Esophagus squamous epithelium (tissue), 5 donors: ENCODE measurements at regions not wholly inside any gene's neighbourhood (a gene's known extent, or its start where the extent isn't known, plus 50 kb on each side); places are given as distances from the start of the nearest gene placed in this dataset.
"Not testable (repeated sequence)": the region's sequence is repeated elsewhere in the genome, so short reads cannot be mapped to it uniquely, and the experiment has no call there.

Source experiments
- DNase-seq: peaks from one replicate; lab custom pipeline; 2025; lab: John Stamatoyannopoulos, UW
- H3K27ac ChIP-seq, 4 donors: fragments of 200-600 bp; sonication (generic); one replicate each; pipeline ENCODE4 v1.5.1; 2016 to 2019; ENCODE audit warnings: mild to moderate bottlenecking in 1 of 4
- H3K27me3 ChIP-seq, 4 donors: fragments of 200-600 bp; sonication (generic); 1 replicate in 3 of 4; 2 replicates in 1 of 4; pipeline versions ENCODE4 v1.5.1 to v1.6.0; 2017 to 2021; ENCODE audit warnings: antibody characterized with exemption in 1 of 4
- H3K36me3 ChIP-seq, 3 donors: fragments of 200-600 bp; sonication (generic); one replicate each; pipeline ENCODE4 v1.5.1; 2016 to 2019
- H3K4me1 ChIP-seq, 3 donors: fragments of 200-600 bp; sonication (generic); one replicate each; pipeline ENCODE4 v1.5.1; 2017 to 2019
- H3K4me3 ChIP-seq, 4 donors: fragments of 200-600 bp; sonication (generic); 1 replicate in 3 of 4; 2 replicates in 1 of 4; pipeline ENCODE4 v1.5.1; 2016 to 2019; ENCODE audit warnings: mild to moderate bottlenecking in 2 of 4, moderate library complexity in 1 of 4
- H3K9me3 ChIP-seq, 3 donors: fragments of 200-600 bp; sonication (generic); one replicate each; pipeline ENCODE4 v1.5.1; 2016 to 2019
- CTCF ChIP-seq, 6 experiments: fragments of 450-650 bp in 4 of 6; fragments of 200-600 bp in 2 of 6; sonication (generic) in 2 of 6; IDR thresholded peaks; one replicate each; pipeline ENCODE4 v1.5.1; 2016 to 2019; ENCODE audit warnings: antibody characterized with exemption in 6 of 6, mild to moderate bottlenecking in 4 of 6, moderate library complexity in 4 of 6
- POLR2A ChIP-seq, 4 donors: fragments of 450-650 bp; IDR thresholded peaks; one replicate each; pipeline ENCODE4 v1.6.1; 2017; ENCODE audit warnings: antibody characterized with exemption in 4 of 4, mild to moderate bottlenecking in 4 of 4, moderate library complexity in 3 of 4
- WGBS, 2 donors: methylation state at CpG; one replicate each; pipeline ENCODE4 v1.1.5; 2018; 5-methylcytosine and 5-hydroxymethylcytosine counted together
- intact Hi-C: fragments of 100-400 bp; cut with DNase I; formaldehyde crosslinking; loops from one replicate; pipeline ENCODE4 v1.15.0; 2022
- donor health status: DM: yes; HTN: yes; CAD: no.

GRCh38 chr15:20376872-20377271 lies 164.7 kb downstream of the GOLGA6L6 start:
- WGBS, 2 donors = 47 to 55% methylated on average over 5 of the region's 5 CpGs
- H3K4me1 ChIP-seq = no peaks in the 10 kb centered on the region
- no peaks in the 10 kb centered on the region for H3K9me3 ChIP-seq
- intact Hi-C loops = no loop called here
- H3K27ac ChIP-seq = no peak overlapping the region
- DNase-seq = no peak
- no peak for TF ChIP-seq POLR2A (IDR thresholded peaks at IDR 0.05)
- TF ChIP-seq CTCF (IDR thresholded peaks at IDR 0.05) = no peak
- no peaks in the 10 kb centered on the region for H3K36me3 ChIP-seq
- H3K4me3 ChIP-seq = no peak overlapping the region
- no peaks in the 10 kb centered on the region for H3K27me3 ChIP-seq

- DNase-seq, H3K27ac ChIP-seq, H3K27me3 ChIP-seq, H3K4me1 ChIP-seq, H3K36me3 ChIP-seq, H3K4me3 ChIP-seq, intact Hi-C loops, H3K9me3 ChIP-seq: not testable (repeated sequence)
These were observed 169.2 kb downstream of the GOLGA6L6 start for GRCh38 chr15:20372416-20372815.

- no peaks in the 10 kb centered on the region for H3K36me3 ChIP-seq
- no peaks in the 10 kb centered on the region for H3K27me3 ChIP-seq
- H3K4me1 ChIP-seq = no peaks in the 10 kb centered on the region
- 67 to 68% methylated on average over 3 of the region's 3 CpGs for WGBS, 2 donors
- no peak for DNase-seq
- no peaks in the 10 kb centered on the region for H3K9me3 ChIP-seq
- no peak overlapping the region for H3K4me3 ChIP-seq
- TF ChIP-seq CTCF (IDR thresholded peaks at IDR 0.05) (peak in 1 of 6 experiments; percentile 10), POLR2A (IDR thresholded peaks at IDR 0.05) (no peak)
- H3K27ac ChIP-seq = no peak overlapping the region
- intact Hi-C loops = no loop called here
These were observed 172.1 kb downstream of the GOLGA6L6 start for GRCh38 chr15:20369500-20369899.

- Histone ChIP-seq H3K4me1 (no peaks in the 10 kb centered on the region), H3K9me3 (no peaks in the 10 kb centered on the region), H3K27me3 (no peaks in the 10 kb centered on the region), H3K36me3 (no peaks in the 10 kb centered on the region), H3K4me3 (no peak overlapping the region), H3K27ac (no peak overlapping the region)
- DNase-seq = no peak
- intact Hi-C loops = no loop called here
- TF ChIP-seq POLR2A (IDR thresholded peaks at IDR 0.05) (no peak), CTCF (IDR thresholded peaks at IDR 0.05) (no peak)
- WGBS, 2 donors = 35 to 41% methylated on average over 1 of the region's 1 CpG
These were observed 172.6 kb downstream of the GOLGA6L6 start for GRCh38 chr15:20368974-20369373.

GRCh38 chr15:20367093-20367492 lies 174.5 kb downstream of the GOLGA6L6 start:
- intact Hi-C loops = no loop called here
- no peak for DNase-seq
- no peaks in the 10 kb centered on the region for H3K4me1 ChIP-seq
- no peaks in the 10 kb centered on the region for H3K9me3 ChIP-seq
- 43 to 48% methylated on average over 2 of the region's 2 CpGs for WGBS, 2 donors
- TF ChIP-seq CTCF (IDR thresholded peaks at IDR 0.05) (no peak), POLR2A (IDR thresholded peaks at IDR 0.05) (no peak)
- no peak overlapping the region for H3K27ac ChIP-seq
- H3K27me3 ChIP-seq = no peaks in the 10 kb centered on the region
- no peak overlapping the region for H3K4me3 ChIP-seq
- H3K36me3 ChIP-seq = no peaks in the 10 kb centered on the region

- H3K27ac ChIP-seq, H3K27me3 ChIP-seq, DNase-seq, H3K4me3 ChIP-seq, H3K4me1 ChIP-seq, H3K36me3 ChIP-seq, H3K9me3 ChIP-seq, intact Hi-C loops: not testable (repeated sequence)
- WGBS, 2 donors = 55 to 62% methylated on average over 5 of the region's 5 CpGs
These were observed 178.0 kb downstream of the GOLGA6L6 start for GRCh38 chr15:20363591-20363990.
